ENCODE measurements at regions not wholly inside any gene's neighbourhood (a gene's known extent, or its start where the extent isn't known, plus 50 kb on each side); places are given as distances from the start of the nearest gene placed in this dataset.

DNA sequence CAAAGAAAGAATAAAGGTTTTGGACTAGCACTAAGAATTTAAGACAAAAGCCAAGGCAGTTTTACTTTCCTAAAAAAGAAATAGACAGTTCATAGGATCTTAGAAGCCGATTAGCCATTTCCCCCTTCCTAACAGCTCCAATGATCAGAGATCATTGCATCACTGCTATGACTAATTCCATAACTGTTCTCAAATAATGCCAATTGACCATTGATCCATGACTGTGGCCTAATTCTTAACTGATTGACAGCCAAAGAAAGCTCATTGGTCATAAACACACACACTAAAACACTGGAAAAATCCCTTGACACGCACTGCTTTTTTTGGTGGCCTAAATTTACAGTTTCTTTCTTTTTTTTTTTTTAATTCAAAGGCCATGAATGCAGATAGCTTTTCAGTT lies 345.0 kb upstream of the ACVR2A start:
- no peak for DNase-seq

GRCh38 chr2:147495734-147496133 lies 349.1 kb upstream of the ACVR2A start:
- no peak for DNase-seq

DNA sequence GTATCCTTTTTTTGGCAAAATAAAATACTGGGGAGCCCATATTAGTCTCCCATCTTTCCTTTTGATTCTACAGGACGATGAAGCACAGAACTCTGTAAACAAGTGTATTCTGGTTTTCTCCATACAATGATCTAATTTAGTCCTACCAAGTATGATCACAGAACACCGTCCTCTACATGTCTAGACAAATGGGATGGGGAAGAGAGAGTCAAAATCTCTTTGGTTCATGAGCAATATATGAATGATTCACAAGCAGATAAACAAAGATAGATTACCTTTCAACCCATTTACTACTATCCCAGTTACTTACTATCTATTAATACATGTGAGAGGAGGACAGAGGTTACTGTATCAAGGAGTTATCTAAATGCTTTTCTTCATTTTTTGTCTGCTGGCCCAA lies 352.4 kb upstream of the ACVR2A start:
- DNase-seq: no peak

- DNase-seq: no peak
These were observed 353.3 kb upstream of the ACVR2A start for GRCh38 chr2:147491506-147491905.

DNA sequence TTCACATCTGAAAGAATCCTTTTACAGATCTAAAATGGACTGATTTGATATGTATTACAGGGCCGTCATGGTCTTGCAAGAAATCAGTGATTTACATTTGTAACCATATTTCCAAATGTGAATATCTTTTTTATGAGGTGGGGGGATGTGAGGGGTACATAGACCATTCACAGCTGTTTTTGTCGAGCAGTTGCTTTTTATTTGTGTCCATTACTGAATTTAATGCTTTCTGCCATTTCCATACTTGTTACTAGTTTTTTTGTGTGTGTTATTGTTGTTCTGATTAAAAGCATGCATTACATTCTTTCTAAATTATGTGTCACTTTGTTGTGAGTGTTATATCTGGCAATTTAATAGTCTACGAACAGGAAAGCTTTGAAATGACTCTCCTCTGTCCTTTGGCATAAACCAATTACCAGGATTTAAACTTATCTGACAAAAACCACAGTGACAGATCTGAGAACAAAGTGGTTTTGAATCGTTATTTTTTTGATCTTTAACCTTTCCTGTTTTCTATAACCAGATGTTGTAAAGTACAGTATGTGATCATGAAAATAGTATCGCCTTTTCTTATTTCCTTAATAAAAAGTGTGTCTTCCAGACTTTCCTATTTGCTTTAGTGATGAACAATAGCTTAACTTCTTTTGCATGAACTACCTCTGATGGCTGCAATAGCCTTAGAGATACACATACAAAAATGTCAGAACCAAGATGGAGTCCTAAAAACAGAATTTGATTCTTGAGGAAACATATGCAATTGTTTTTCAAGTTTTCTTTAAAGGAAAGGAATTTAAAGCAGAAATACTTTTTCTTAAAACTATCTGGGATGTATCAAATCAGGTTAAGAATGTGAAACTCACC lies 354.2 kb upstream of the ACVR2A start:
- DNase-seq: peak in 1 of 2 donors; percentile 29

DNA sequence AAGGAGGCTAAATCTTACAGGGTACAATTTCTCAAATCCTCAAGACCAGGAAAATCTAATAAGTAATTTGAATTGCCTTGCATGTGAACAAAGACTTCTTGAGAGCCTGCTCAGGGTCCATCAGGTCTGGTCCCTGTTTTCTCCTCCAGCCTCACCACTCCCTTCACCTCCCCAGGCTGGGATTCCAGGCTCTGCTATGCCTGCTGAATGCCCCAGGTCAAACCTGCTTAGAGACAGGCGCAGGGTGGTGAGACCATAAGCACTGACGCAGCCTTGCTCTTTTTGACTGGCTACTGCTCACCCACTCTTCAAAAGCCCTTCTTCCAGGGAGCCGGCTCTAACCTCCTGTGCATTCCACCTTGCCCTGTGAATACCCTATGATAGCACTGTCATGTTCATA lies 356.4 kb upstream of the ACVR2A start:
- DNase-seq: no peak

DNA sequence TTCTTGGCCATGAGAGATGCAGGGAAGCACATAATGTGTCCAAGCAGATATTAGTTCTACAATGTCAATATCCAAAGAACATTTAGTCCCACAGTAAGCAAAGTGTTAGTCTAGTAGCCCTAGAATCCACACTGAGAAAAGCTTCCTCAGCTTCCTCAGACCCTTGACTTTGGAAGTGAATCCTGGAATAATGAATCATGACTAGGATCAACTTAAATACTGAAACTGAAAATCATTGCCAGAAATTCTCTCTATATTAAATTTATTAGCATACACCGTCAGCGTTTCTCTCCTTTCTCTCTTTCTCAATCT lies 356.9 kb upstream of the ACVR2A start:
- DNase-seq: no peak

GRCh38 chr2:147487286-147487977 lies 357.4 kb upstream of the ACVR2A start:
- no peak for DNase-seq

DNA sequence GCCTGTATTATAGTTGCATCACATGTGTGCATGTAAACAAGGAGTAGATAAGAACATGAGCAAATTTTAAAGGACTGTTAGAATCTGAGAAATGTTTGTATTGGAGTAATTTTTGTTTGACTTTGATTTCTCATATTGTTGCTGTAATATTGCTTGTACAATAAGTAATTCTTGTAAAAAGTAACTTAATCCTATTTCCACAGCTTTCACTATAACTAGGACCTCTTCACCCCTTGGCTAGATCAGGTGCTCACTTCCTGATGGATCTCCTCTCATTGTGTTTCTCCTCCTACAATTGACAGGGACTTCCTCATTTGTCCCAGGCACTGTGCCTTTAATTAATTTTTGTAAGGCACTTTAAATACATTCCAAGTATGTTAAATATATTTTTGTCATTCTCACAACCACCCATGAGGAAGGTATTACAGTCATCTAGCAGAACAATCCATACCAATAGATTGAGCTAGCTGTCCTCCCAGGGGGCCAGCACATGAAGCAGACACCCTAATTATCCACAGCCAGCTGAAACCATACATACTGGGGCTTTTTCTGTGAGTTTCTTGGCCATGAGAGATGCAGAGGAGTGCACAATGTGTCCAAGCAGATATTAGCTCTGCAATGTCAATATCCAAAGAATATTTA lies 359.5 kb upstream of the ACVR2A start:
- no peak for DNase-seq

GRCh38 chr2:147483911-147484310 lies 360.9 kb upstream of the ACVR2A start:
- no peak for DNase-seq

- no peak for DNase-seq
These were observed 361.7 kb upstream of the ACVR2A start for GRCh38 chr2:147482916-147483669.

GRCh38 chr2:147482111-147482895 lies 362.5 kb upstream of the ACVR2A start:
- DNase-seq: no peak

GRCh38 chr2:147479358-147479757 lies 365.5 kb upstream of the ACVR2A start:
- no peak for DNase-seq

DNA sequence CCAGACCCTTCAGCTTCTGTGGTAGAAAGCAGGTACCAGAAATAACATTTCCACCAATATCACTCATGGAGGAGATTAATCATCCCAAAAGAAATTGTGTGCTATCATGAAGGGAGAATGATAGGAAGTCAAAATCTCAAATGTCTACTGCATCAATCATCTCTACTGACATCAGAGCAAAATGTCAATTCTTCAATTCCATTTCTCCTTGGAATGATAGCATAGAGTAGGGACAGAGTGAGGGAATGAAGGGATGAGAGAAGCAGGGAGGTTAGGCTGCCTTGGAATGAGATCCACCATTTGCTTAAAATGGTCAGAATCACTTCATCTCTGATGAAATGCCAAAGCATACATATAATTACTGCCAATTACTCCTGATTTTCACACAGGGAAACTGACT lies 371.8 kb upstream of the ACVR2A start:
- no peak for DNase-seq

GRCh38 chr2:147471126-147471525 lies 373.7 kb upstream of the ACVR2A start:
- DNase-seq: no peak

GRCh38 chr2:147469471-147469870 lies 375.4 kb upstream of the ACVR2A start:
- DNase-seq: no peak

DNA sequence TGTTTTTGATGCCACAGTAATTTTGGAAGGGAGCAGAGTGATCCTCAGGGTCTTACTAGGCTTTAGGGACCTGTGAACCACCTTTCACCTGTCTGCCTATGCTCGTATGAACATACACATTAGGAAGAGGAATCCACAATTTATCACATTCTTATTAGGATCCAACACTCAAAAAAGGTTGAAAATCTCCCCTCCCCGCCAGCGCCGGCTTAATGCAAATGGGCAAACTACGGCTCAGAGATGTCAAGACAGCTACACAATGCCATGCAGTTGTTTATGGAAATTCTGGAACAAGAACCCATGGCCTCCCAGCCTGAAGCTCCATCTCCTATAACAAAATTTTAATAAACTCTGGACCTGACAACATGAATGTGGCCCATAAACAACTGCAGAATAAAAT lies 375.9 kb upstream of the ACVR2A start:
- no peak for DNase-seq

DNA sequence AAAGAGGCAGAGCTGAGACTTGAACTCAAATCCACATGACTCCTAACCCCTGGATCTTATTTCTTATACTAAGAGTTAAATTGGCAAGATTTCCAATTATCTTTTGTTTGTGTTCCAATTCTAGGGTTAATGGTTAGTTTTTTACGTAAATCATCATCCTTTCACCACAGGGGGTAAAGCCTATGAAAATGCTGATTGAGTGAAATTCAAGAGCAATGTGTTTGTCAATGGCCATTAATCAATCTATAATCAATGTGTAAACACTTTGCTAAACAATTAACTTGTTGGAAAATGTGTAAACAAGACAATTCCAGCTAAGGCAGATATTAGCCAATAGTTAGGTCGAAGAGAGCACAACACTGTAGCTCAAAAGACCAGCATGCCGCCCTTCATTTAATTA lies 376.5 kb upstream of the ACVR2A start:
- DNase-seq: no peak

DNA sequence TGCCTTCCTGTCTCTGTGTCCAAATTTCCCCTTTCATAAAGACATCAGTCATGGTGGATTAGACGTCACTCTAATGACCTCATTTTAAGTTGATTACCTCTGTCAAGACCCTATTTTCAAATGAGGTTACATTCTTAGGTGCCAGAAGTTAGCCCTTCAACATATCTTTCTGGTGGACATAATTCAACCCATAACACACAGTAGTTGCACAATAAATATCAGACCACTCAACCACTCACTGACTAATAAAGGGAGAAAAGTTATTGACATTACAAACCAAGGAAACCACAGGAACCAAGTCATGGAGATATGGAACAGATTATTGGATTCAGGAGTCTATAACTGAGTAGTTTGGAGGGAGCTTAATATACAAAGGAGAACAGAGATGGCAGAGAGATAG lies 377.4 kb upstream of the ACVR2A start:
- DNase-seq: no peak

DNA sequence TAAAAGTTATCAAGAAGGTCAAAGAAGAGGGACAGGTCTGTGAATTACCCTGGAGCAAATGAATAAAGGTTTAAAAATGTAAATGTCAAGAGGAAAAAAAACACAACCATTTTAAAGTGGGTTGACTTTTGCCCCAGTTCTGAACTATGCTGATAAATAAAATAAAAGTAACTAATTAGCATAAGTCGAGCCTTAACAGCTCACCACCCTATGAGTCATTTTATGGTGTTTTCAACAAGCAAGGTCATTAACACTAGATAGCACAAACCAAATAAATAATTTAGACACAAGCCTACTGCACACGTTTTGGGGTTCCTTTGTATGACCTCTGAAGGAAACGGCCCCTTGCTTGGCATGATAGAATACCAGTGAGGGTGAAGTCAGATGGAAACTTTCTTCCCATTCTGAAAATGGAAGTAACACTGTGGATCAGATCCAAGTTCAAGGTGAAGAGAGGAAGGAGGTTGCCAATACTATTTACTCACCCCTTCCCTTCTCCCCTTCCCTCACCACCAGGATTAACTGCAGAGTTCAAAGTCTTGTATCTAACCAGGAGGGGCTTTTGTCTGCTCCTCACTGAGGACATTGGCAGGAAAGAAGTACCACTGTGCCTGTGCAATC lies 380.0 kb upstream of the ACVR2A start:
- DNase-seq: no peak

DNA sequence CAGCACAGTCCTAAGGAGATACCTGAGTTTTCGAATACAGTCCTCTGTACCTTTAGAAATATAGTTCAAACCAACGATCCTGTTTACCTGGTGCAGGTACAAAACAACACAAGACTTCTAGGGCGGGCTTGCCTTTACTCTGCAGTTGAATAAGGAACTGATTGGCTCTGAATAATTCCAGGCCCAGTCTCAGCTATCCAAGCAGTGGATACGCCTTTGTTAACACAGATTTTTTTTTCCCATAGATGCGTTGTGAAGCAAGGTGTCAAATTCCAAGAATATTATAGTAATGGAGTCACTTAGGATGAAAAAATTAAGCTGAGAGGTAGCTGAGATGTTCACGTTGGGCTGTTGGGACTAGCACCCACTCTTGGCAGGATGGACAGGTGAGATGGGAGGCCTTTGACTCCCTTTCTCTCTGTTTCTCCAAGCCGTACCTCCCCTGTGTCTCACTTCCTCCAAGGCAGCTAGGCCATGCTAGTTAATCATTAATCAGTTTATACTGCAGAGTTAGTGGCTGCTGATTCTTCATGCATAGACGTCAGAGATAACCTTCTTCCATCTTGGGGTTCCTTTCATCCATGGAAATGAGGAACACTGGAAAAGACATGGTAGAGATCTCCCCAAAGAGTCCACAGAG lies 380.8 kb upstream of the ACVR2A start:
- no peak for DNase-seq

- DNase-seq: no peak
These were observed 384.7 kb upstream of the ACVR2A start for GRCh38 chr2:147460155-147460554.
